Chondrocyte (in vitro differentiated cells): ENCODE measurements at regions not wholly inside any gene's neighbourhood (a gene's known extent, or its start where the extent isn't known, plus 50 kb on each side); places are given as distances from the start of the nearest gene placed in this dataset.

Source experiments
- DNase-seq: peaks from one replicate; pipeline ENCODE4 v3.0.0; 2021; ENCODE audit warnings: mixed read lengths, low spot score
- H3K27ac Mint-ChIP-seq: one replicate; pipeline ENCODE4 v1.8.0; 2021; ENCODE audit warnings: mild to moderate bottlenecking, moderate library complexity, mixed read lengths; ENCODE audit not compliant: unreplicated experiment
- H3K27me3 Mint-ChIP-seq: 2 replicates; pipeline ENCODE4 v1.8.0; 2021; ENCODE audit warnings: low read depth, mixed read lengths
- H3K36me3 Mint-ChIP-seq: 2 replicates; pipeline ENCODE4 v1.8.0; 2021; ENCODE audit warnings: low read depth, mixed read lengths
- H3K4me1 Mint-ChIP-seq: 2 replicates; pipeline ENCODE4 v1.8.0; 2021; ENCODE audit warnings: low read depth, mild to moderate bottlenecking, mixed read lengths
- H3K4me3 Mint-ChIP-seq: one replicate; pipeline ENCODE4 v1.8.0; 2021; ENCODE audit warnings: mild to moderate bottlenecking, moderate library complexity, mixed read lengths; ENCODE audit not compliant: unreplicated experiment
- H3K9me3 Mint-ChIP-seq: 2 replicates; pipeline ENCODE4 v1.8.0; 2021; ENCODE audit warnings: low read depth, mixed read lengths
- TF ChIP-seq, protein P1 (sequence below): fragments of 200-600 bp; sonication (generic); IDR thresholded peaks from 2 replicates; pipeline ENCODE4 v1.5.0; 2021; ENCODE audit warnings: antibody characterized with exemption, mild to moderate bottlenecking, moderate library complexity

DNA sequence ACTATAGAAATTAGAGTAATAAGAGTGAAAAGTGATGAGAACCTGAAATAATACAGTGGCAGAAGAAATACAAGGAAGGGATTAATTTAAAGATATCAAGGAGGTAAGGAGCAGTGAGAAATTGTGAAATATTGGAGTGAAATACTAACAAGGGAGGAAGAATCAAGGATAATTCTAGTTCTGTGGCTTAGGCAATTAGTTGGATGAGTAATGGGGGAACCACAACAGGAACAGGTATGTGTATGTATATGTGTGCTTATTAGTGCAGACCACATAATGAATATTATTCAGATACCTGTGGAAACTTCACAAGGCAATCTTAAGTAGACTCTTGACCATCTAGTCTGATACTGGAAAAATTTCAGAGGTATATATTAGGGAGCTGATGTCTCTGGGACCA is 143.3 kb downstream of the TINAG start:
- TF ChIP-seq, protein P1, sequence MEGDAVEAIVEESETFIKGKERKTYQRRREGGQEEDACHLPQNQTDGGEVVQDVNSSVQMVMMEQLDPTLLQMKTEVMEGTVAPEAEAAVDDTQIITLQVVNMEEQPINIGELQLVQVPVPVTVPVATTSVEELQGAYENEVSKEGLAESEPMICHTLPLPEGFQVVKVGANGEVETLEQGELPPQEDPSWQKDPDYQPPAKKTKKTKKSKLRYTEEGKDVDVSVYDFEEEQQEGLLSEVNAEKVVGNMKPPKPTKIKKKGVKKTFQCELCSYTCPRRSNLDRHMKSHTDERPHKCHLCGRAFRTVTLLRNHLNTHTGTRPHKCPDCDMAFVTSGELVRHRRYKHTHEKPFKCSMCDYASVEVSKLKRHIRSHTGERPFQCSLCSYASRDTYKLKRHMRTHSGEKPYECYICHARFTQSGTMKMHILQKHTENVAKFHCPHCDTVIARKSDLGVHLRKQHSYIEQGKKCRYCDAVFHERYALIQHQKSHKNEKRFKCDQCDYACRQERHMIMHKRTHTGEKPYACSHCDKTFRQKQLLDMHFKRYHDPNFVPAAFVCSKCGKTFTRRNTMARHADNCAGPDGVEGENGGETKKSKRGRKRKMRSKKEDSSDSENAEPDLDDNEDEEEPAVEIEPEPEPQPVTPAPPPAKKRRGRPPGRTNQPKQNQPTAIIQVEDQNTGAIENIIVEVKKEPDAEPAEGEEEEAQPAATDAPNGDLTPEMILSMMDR: no peak
- no peak for DNase-seq
- H3K4me3 Mint-ChIP-seq: no peak overlapping the region
- H3K36me3 Mint-ChIP-seq: peaks cover 6% of the 10 kb centered on the region
- peaks cover 4% of the 10 kb centered on the region for H3K4me1 Mint-ChIP-seq
- H3K27me3 Mint-ChIP-seq: peaks cover 10% of the 10 kb centered on the region
- H3K27ac Mint-ChIP-seq: no peak overlapping the region
- H3K9me3 Mint-ChIP-seq: peaks cover 5% of the 10 kb centered on the region

DNA sequence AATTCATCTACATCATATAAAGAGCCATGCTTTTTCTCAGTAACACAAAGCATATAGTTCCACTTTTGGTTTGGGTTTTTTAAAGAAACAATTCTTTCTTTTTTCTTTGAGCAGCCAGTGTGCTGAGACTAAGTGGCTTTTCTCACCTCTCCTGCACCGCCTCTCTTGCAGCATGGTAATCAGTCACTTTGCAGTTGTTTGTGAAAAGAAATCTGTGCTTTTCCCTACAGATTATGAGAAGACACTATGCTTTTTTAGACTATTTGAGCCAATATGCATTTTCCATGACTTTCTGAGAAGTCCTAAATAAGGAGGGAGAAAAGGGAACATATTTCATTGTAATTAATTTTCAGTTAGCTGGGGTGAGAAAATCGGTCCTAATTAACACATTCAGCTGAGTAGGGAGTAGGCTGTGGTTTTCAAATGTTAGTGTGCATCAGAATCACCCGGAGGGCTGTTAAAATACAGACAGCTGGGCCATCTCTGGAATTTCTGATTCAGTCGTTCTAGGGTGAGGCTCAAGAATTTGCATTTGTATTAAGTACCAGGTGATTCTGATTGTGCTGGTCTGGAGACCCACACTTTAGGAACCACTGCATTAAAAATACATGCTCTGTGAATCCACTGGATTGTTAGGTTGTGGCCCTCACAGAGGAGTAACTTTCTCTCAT is 155.2 kb downstream of the TINAG start:
- Mint-ChIP-seq H3K4me1 (no peaks in the 10 kb centered on the region), H3K36me3 (peaks cover 1% of the 10 kb centered on the region), H3K27ac (no peak overlapping the region), H3K27me3 (peaks cover 18% of the 10 kb centered on the region), H3K9me3 (peaks cover 8% of the 10 kb centered on the region), H3K4me3 (no peak overlapping the region)
- DNase-seq: no peak
- TF ChIP-seq, protein P1: no peak

DNA sequence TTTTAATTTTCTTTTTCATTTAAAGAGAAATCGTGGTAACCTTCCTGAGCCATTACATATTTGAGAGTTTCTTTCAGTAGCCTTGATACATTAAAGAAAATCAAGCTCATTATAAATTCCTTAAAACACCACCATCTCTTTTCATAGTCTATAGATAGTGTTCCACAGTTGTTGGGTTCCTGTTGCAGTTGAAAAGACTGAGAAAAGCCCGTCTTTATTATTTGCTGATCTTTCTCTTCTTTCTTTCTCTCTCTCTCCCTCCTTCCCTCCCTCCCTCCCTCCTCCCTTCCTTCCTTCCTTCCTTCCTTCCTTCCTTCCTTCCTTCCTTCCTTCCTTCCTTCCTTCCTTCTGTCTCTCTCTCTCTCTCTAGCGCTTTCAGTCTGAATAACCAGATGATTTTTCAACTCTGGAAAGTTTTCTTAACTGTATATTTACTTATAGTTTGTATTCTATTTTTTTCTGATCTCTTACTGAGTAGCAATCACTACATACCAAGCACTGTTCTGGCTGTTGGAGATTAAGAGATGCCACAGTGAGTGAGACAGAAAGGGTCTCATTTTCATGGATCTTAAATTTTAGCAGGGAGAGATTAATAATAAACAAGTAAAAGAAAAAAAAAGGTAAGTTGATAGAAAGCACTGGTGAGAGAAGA is 157.5 kb downstream of the TINAG start:
- H3K4me1 Mint-ChIP-seq: no peaks in the 10 kb centered on the region
- H3K4me3 Mint-ChIP-seq: no peak overlapping the region
- H3K27me3 Mint-ChIP-seq: peaks cover 25% of the 10 kb centered on the region
- TF ChIP-seq, protein P1: no peak
- H3K36me3 Mint-ChIP-seq: peaks cover 1% of the 10 kb centered on the region
- DNase-seq: no peak
- no peak overlapping the region for H3K27ac Mint-ChIP-seq
- no peaks in the 10 kb centered on the region for H3K9me3 Mint-ChIP-seq

DNA sequence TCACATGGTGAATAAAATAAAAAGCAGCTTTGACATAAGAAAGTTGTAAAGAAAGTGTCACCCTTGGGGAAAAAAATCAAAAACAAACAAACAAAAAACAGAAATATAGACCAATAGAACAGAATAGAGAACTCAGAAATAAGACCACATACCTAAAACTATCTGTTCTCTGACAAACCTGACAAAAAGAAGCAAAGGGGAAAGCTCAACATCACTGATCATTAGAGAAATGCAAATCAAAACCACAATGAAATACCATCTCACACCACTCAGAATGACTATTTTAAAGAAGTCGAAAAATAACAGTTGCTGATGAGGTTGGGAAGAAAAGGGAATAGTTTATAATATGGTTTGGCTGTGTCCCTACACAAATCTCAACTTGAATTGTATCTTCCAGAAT is 159.1 kb downstream of the TINAG start:
- Mint-ChIP-seq H3K27me3 (peaks cover 27% of the 10 kb centered on the region), H3K36me3 (peaks cover 1% of the 10 kb centered on the region), H3K9me3 (no peaks in the 10 kb centered on the region), H3K27ac (no peak overlapping the region), H3K4me1 (no peaks in the 10 kb centered on the region), H3K4me3 (no peak overlapping the region)
- DNase-seq: no peak
- TF ChIP-seq, protein P1: no peak

DNA sequence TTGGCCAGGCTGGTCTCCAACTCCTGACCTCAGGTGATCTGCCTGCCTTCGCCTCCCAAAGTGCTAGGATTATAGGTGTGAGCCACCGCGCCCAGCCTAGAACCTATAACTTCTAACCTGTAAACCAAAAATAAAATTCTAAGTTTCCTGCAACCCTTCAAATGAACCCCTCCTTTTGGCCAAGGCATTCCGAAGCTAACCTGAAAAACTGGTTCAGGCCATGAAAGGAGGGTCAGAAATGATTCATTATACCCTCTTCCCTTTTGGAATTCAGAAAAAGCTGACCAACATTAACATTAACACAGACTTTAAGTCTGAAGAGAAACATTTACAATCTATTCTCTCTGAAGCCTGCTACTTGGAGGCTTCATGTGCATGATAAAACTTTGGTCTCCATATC is 165.1 kb downstream of the TINAG start:
- Mint-ChIP-seq H3K27ac (no peak overlapping the region), H3K27me3 (peaks cover 16% of the 10 kb centered on the region), H3K4me1 (no peaks in the 10 kb centered on the region), H3K9me3 (no peaks in the 10 kb centered on the region), H3K36me3 (no peaks in the 10 kb centered on the region), H3K4me3 (no peak overlapping the region)
- TF ChIP-seq, protein P1: no peak
- DNase-seq: no peak
